UCSD-AML1 (cell line): ENCODE measurements at regions not wholly inside any gene's neighbourhood (a gene's known extent, or its start where the extent isn't known, plus 50 kb on each side); places are given as distances from the start of the nearest gene placed in this dataset.
A peak's percentile ranks its signal among the peaks of the same experiment; 100 is the strongest.

Experiments used
- DNase-seq: peaks from one replicate; lab custom pipeline; 2025; ENCODE audit not compliant: unreplicated experiment; lab: John Stamatoyannopoulos, UW

GRCh38 chr2:142180820-142181533 is 50.2 kb upstream of the LRP1B start:
- DNase-seq = peak; percentile 24
